Transverse colon (tissue), 3 donors: ENCODE measurements at regions not wholly inside any gene's neighbourhood (a gene's known extent, or its start where the extent isn't known, plus 50 kb on each side); places are given as distances from the start of the nearest gene placed in this dataset.
"Not testable (repeated sequence)": the region's sequence is repeated elsewhere in the genome, so short reads cannot be mapped to it uniquely, and the experiment has no call there.

Experiments used
- CTCF ChIP-seq, 5 experiments: fragments of 200-600 bp in 3 of 5; fragments of 450-650 bp in 2 of 5; sonication (generic) in 3 of 5; IDR thresholded peaks; 1 replicate in 2 of 5; 2 replicates in 3 of 5; pipeline ENCODE4 v1.5.1; 2016 to 2017; ENCODE audit warnings: antibody characterized with exemption in 5 of 5, inconsistent platforms in 3 of 5, mild to moderate bottlenecking in 2 of 5, moderate library complexity in 1 of 5
- POLR2A ChIP-seq: fragments of 450-650 bp; IDR thresholded peaks from one replicate; pipeline ENCODE4 v1.6.1; 2016; ENCODE audit warnings: antibody characterized with exemption, mild to moderate bottlenecking, moderate library complexity

DNA sequence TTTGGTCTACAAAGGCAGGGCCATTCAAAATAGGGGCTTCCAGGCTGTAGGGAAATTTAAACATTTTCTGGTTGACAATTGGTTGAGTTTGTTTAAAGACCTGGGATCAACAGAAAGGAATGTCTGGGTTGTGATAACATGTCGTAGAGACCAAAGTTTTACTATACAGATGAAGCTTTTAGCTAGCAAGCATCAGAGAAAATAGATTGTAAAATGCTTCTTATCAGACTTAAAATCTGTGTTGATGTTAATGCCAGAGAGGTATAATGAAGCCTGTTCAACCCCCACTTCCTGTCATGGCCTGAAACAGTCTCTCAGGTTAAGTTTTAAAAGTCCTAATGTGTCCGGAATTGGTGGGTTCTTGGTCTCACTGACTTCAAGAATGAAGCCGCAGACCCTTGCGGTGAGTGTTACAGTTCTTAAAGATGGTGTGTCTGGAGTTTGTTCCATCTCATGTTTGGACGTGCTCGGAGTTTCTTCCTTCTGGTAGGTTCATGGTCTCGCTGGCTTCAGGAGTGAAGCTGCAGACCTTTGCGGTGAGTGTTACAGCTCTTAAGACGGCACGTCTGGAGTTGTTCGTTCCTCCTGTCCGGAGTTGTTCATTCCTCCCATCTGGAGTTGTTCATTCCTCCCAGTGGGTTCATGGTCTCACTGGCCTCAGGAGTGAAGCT lies 86.5 kb upstream of the HMCN1 start:
- not testable (repeated sequence) for TF ChIP-seq CTCF (IDR thresholded peaks at IDR 0.05); POLR2A
